Peyer's patch (tissue), 4 donors: ENCODE measurements at regions not wholly inside any gene's neighbourhood (a gene's known extent, or its start where the extent isn't known, plus 50 kb on each side); places are given as distances from the start of the nearest gene placed in this dataset.

Source experiments
- POLR2A ChIP-seq, 2 donors: fragments of 450-650 bp; IDR thresholded peaks; one replicate each; pipeline ENCODE4 v1.5.1; 2017; ENCODE audit warnings: antibody characterized with exemption in 2 of 2, mild to moderate bottlenecking in 2 of 2, moderate library complexity in 2 of 2
- TF ChIP-seq, protein P1 (sequence below), 6 experiments: fragments of 450-650 bp in 4 of 6; fragments of 200-600 bp in 2 of 6; sonication (generic) in 1 of 6; IDR thresholded peaks; one replicate each; pipeline ENCODE4 v1.5.1; 2017 to 2019; ENCODE audit warnings: antibody characterized with exemption in 6 of 6, mild to moderate bottlenecking in 3 of 6, moderate library complexity in 1 of 6

DNA sequence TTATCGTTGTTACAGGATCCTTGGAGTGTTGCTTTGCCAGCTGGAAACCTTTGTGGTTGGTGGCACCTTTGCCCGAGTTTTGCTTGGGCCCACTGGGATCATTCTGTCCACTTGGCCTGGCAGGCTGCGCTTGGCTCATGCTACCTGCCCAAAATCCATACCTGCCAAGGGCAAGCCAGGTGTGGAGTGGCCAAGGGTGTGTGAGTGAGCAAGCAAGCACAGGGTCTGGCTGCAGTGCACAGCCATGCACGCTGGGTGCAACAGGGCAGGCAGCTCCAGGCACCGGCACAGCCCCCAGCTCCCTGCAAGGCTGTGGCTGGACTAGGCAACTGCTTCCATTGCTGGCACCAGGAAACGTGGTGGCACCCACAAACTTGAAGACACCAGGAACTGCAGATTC lies 421.8 kb downstream of the ARL4A start:
- TF ChIP-seq, protein P1, sequence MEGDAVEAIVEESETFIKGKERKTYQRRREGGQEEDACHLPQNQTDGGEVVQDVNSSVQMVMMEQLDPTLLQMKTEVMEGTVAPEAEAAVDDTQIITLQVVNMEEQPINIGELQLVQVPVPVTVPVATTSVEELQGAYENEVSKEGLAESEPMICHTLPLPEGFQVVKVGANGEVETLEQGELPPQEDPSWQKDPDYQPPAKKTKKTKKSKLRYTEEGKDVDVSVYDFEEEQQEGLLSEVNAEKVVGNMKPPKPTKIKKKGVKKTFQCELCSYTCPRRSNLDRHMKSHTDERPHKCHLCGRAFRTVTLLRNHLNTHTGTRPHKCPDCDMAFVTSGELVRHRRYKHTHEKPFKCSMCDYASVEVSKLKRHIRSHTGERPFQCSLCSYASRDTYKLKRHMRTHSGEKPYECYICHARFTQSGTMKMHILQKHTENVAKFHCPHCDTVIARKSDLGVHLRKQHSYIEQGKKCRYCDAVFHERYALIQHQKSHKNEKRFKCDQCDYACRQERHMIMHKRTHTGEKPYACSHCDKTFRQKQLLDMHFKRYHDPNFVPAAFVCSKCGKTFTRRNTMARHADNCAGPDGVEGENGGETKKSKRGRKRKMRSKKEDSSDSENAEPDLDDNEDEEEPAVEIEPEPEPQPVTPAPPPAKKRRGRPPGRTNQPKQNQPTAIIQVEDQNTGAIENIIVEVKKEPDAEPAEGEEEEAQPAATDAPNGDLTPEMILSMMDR (IDR thresholded peaks at IDR 0.05) = no peak
- TF ChIP-seq POLR2A (IDR thresholded peaks at IDR 0.05) = no peak
